ENCODE measurements at regions not wholly inside any gene's neighbourhood (a gene's known extent, or its start where the extent isn't known, plus 50 kb on each side); places are given as distances from the start of the nearest gene placed in this dataset.
A peak's percentile ranks its signal among the peaks of the same experiment; 100 is the strongest.

GRCh38 chr4:97252615-97253154 lies 890.6 kb downstream of the STPG2 start:
- DNase-seq (ENCODE audit: low read depth), result no peak
- TF ChIP-seq, protein P1, sequence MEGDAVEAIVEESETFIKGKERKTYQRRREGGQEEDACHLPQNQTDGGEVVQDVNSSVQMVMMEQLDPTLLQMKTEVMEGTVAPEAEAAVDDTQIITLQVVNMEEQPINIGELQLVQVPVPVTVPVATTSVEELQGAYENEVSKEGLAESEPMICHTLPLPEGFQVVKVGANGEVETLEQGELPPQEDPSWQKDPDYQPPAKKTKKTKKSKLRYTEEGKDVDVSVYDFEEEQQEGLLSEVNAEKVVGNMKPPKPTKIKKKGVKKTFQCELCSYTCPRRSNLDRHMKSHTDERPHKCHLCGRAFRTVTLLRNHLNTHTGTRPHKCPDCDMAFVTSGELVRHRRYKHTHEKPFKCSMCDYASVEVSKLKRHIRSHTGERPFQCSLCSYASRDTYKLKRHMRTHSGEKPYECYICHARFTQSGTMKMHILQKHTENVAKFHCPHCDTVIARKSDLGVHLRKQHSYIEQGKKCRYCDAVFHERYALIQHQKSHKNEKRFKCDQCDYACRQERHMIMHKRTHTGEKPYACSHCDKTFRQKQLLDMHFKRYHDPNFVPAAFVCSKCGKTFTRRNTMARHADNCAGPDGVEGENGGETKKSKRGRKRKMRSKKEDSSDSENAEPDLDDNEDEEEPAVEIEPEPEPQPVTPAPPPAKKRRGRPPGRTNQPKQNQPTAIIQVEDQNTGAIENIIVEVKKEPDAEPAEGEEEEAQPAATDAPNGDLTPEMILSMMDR (IDR thresholded peaks at IDR 0.05; ENCODE audit: control insufficient read depth, extremely low read depth, insufficient read depth), result no peak
- no peak overlapping the region for H3K4me3 ChIP-seq (ENCODE audit: low read depth, low read length)

DNA sequence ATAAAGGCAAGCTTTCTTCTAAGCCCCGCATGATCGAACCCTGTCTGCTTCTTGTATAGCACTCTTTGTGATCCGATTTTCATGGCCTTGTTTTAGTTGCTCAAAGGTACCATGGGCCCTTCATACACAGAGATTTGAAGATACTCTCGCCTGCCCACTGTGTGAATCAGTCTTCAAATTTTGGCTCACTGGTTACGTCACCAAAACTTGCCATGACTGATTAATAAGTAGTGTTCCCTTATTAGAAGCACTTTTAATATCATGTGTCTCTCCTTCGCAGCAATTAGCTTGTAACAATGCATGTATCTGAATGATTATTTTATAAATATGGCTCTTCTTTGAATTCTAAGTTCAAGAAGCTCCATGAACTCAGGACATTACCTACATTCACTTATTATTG lies 880.5 kb downstream of the STPG2 start:
- TF ChIP-seq, protein P1 (IDR thresholded peaks at IDR 0.05; ENCODE audit: control insufficient read depth, extremely low read depth, insufficient read depth), result no peak

GRCh38 chr4:97270051-97270450 lies 873.2 kb downstream of the STPG2 start:
- no peak overlapping the region for H3K4me3 ChIP-seq (ENCODE audit: low read depth, low read length)
- no peak for DNase-seq (ENCODE audit: low read depth)
- TF ChIP-seq, protein P1 (IDR thresholded peaks at IDR 0.05; ENCODE audit: control insufficient read depth, extremely low read depth, insufficient read depth), result no peak

More for the DNA sequence above, 880.5 kb downstream of the STPG2 start:
- no peak for DNase-seq (ENCODE audit: low read depth)
- H3K4me3 ChIP-seq (ENCODE audit: low read depth, low read length), result no peak overlapping the region

DNA sequence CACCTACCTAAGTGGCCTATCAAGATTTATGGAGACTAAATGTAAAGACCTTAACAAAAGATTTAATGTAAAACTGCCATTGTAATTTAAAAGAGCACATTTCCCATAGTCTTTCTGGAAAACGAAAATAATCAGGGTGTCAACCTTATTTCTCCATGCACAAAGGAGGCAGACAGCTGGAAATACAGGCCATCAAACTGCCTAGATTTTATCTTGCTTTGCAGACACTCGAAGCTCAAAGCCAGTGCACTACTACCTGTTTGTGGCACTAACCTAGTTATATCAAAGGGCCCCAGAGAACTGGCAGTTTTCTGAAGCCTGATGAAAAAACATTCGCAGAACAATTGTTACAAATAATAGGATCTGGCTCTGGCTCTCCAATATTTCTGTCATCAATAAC lies 863.9 kb downstream of the STPG2 start:
- DNase-seq (ENCODE audit: low read depth), result no peak
- no peak overlapping the region for H3K4me3 ChIP-seq (ENCODE audit: low read depth, low read length)
- TF ChIP-seq, protein P1 (IDR thresholded peaks at IDR 0.05; ENCODE audit: control insufficient read depth, extremely low read depth, insufficient read depth), result no peak

DNA sequence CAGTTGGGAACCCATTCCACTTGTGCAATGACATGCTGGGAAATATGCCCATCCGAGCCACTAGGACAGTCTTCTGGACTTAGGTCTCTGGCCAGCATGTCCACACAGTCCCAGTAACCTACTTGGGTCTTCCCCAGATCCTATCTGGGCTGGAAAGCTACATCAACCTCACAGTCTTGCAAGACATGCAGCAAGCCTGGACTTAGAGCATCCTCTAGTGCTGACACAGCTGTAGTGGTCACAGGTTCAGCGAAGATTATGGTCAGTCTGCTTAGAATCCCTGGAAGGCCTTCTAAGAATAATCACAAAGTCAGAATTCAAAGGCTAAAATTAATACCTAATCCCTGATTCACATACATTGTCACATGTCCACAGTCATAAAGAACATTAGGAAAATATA lies 842.7 kb downstream of the STPG2 start:
- no peak overlapping the region for H3K4me3 ChIP-seq (ENCODE audit: low read depth, low read length)
- TF ChIP-seq, protein P1 (IDR thresholded peaks at IDR 0.05; ENCODE audit: control insufficient read depth, extremely low read depth, insufficient read depth), result peak; percentile 18; the same call in 1 of the 2 replicates
- DNase-seq (ENCODE audit: low read depth), result no peak

GRCh38 chr4:97305351-97305750 lies 837.9 kb downstream of the STPG2 start:
- DNase-seq (ENCODE audit: low read depth), result no peak
- TF ChIP-seq, protein P1 (IDR thresholded peaks at IDR 0.05; ENCODE audit: control insufficient read depth, extremely low read depth, insufficient read depth), result no peak
- H3K4me3 ChIP-seq (ENCODE audit: low read depth, low read length), result no peak overlapping the region

GRCh38 chr4:97309121-97309520 lies 834.2 kb downstream of the STPG2 start:
- no peak overlapping the region for H3K4me3 ChIP-seq (ENCODE audit: low read depth, low read length)
- no peak for DNase-seq (ENCODE audit: low read depth)
- TF ChIP-seq, protein P1 (IDR thresholded peaks at IDR 0.05; ENCODE audit: control insufficient read depth, extremely low read depth, insufficient read depth), result no peak

Data from LNCaP clone FGC (cell line).